ENCODE measurements at regions not wholly inside any gene's neighbourhood (a gene's known extent, or its start where the extent isn't known, plus 50 kb on each side); places are given as distances from the start of the nearest gene placed in this dataset.

DNA sequence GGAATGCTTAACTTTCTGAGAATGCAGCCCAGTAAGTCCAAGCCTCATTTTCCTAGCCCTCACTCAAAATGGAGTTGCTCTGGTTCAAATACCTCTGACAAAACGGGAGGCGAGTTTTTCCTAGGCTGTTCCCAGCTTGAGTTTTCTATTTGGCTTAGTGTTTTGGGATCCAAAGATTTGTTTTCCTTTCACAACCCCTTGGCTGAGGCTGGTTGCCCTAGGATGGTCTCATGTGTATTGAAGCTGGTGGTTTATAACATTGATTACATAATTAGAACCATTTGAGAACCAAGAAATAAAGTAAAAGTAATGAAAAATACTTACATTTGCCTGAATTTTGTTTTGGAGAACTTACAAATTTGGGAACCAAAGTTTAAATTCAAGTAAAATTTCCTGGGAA lies 611.1 kb upstream of the LUZP2 start:
- TF ChIP-seq, protein P1, sequence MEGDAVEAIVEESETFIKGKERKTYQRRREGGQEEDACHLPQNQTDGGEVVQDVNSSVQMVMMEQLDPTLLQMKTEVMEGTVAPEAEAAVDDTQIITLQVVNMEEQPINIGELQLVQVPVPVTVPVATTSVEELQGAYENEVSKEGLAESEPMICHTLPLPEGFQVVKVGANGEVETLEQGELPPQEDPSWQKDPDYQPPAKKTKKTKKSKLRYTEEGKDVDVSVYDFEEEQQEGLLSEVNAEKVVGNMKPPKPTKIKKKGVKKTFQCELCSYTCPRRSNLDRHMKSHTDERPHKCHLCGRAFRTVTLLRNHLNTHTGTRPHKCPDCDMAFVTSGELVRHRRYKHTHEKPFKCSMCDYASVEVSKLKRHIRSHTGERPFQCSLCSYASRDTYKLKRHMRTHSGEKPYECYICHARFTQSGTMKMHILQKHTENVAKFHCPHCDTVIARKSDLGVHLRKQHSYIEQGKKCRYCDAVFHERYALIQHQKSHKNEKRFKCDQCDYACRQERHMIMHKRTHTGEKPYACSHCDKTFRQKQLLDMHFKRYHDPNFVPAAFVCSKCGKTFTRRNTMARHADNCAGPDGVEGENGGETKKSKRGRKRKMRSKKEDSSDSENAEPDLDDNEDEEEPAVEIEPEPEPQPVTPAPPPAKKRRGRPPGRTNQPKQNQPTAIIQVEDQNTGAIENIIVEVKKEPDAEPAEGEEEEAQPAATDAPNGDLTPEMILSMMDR (conservative IDR thresholded peaks at IDR 0.05 in 1 of 2, IDR thresholded peaks at IDR 0.05 in 1 of 2; ENCODE audit: low read depth in 1 of 2, low read length in 2 of 2), result no peak
- no peak for TF ChIP-seq EZH2 (IDR thresholded peaks at IDR 0.05; ENCODE audit: low read length, missing control alignments)
